HEK293 (cell line): ENCODE measurements at regions not wholly inside any gene's neighbourhood (a gene's known extent, or its start where the extent isn't known, plus 50 kb on each side); places are given as distances from the start of the nearest gene placed in this dataset.

Experiments used
- CTCF ChIA-PET: fragments of 350-600 bp; formaldehyde crosslinking; extraction: SDS; loops from one replicate; lab custom pipeline; 2021; ENCODE audit warnings: antibody characterized with exemption; lab: Yijun Ruan, JAX
- POLR2A ChIA-PET: fragments of 300-600 bp; formaldehyde crosslinking; extraction: SDS; loops from one replicate; lab custom pipeline; 2020; ENCODE audit warnings: antibody characterized with exemption, inconsistent platforms; lab: Yijun Ruan, JAX
- H3K27ac ChIP-seq: fragments of 200-500 bp; sonication (Bioruptor generic); 2 replicates; pipeline ENCODE4 v1.5.1; 2014; ENCODE audit warnings: low read depth, low read length, control low read depth, inconsistent platforms; ENCODE audit errors: extremely low read depth
- H3K36me3 ChIP-seq, 2 experiments: fragments of 200-500 bp in 1 of 2; sonication (Bioruptor generic) in 1 of 2; 1 replicate in 1 of 2; 2 replicates in 1 of 2; pipeline ENCODE4 v1.5.1; 2014 to 2017; ENCODE audit warnings: inconsistent platforms in 2 of 2, low read length in 2 of 2; ENCODE audit not compliant: control insufficient read depth in 2 of 2, insufficient read depth in 1 of 2
- H3K4me1 ChIP-seq: fragments of 200-500 bp; sonication (Bioruptor generic); 2 replicates; pipeline ENCODE4 v1.5.1; 2014; ENCODE audit warnings: mild to moderate bottlenecking, low read length, inconsistent platforms; ENCODE audit not compliant: control insufficient read depth, insufficient read depth
- H3K4me3 ChIP-seq: 2 replicates; pipeline ENCODE4 v1.5.1; 2011; ENCODE audit warnings: low read depth, mild to moderate bottlenecking, control low read depth, low read length, moderate library complexity
- H3K9me3 ChIP-seq: fragments of 200-500 bp; sonication (Bioruptor generic); 2 replicates; pipeline ENCODE4 v1.5.1; 2014; ENCODE audit warnings: low read depth, low read length, inconsistent platforms; ENCODE audit not compliant: control insufficient read depth, insufficient read depth
- GLI4 ChIP-seq: fragments of 450-650 bp; formaldehyde crosslinking; IDR thresholded peaks from 2 replicates; pipeline ENCODE4 v1.5.1; 2016; ENCODE audit warnings: missing biosample characterization, missing genetic modification characterization
- GLIS2 ChIP-seq: fragments of 450-650 bp; formaldehyde crosslinking; IDR thresholded peaks from 2 replicates; pipeline ENCODE4 v1.5.1; 2016; ENCODE audit warnings: missing biosample characterization, missing genetic modification characterization
- KLF1 ChIP-seq: fragments of 450-650 bp; formaldehyde crosslinking; IDR thresholded peaks from 2 replicates; pipeline ENCODE4 v1.5.1; 2016; ENCODE audit warnings: missing biosample characterization, missing genetic modification characterization
- KLF16 ChIP-seq: fragments of 450-650 bp; formaldehyde crosslinking; IDR thresholded peaks from 2 replicates; pipeline ENCODE4 v1.5.1; 2017; ENCODE audit warnings: missing biosample characterization, missing genetic modification characterization
- ZBTB20 ChIP-seq: fragments of 450-650 bp; formaldehyde crosslinking; IDR thresholded peaks from 2 replicates; pipeline ENCODE4 v1.5.1; 2016; ENCODE audit warnings: missing biosample characterization, missing genetic modification characterization
- ZBTB7A ChIP-seq: fragments of 450-650 bp; formaldehyde crosslinking; IDR thresholded peaks from 2 replicates; pipeline ENCODE4 v1.5.1; 2016; ENCODE audit warnings: low read depth, missing biosample characterization, missing genetic modification characterization
- ZNF23 ChIP-seq: fragments of 450-650 bp; formaldehyde crosslinking; IDR thresholded peaks from 2 replicates; pipeline ENCODE4 v1.5.1; 2016; ENCODE audit warnings: missing biosample characterization, missing genetic modification characterization, borderline replicate concordance
- ZNF239 ChIP-seq: fragments of 450-650 bp; formaldehyde crosslinking; IDR thresholded peaks from 2 replicates; pipeline ENCODE4 v1.5.1; 2016; ENCODE audit warnings: missing biosample characterization, missing genetic modification characterization
- ZNF248 ChIP-seq: fragments of 450-650 bp; formaldehyde crosslinking; IDR thresholded peaks from 2 replicates; pipeline ENCODE4 v1.5.1; 2017; ENCODE audit warnings: missing biosample characterization, missing genetic modification characterization
- ZNF266 ChIP-seq: fragments of 450-650 bp; formaldehyde crosslinking; IDR thresholded peaks from 2 replicates; pipeline ENCODE4 v1.5.1; 2016; ENCODE audit warnings: missing biosample characterization, missing genetic modification characterization, low read depth
- ZNF433 ChIP-seq: fragments of 450-650 bp; formaldehyde crosslinking; IDR thresholded peaks from 2 replicates; pipeline ENCODE4 v1.5.1; 2016; ENCODE audit warnings: missing biosample characterization, missing genetic modification characterization, low read depth
- ZNF558 ChIP-seq: fragments of 450-650 bp; formaldehyde crosslinking; IDR thresholded peaks from 2 replicates; pipeline ENCODE4 v1.5.1; 2016; ENCODE audit warnings: missing biosample characterization, missing genetic modification characterization
- ZNF623 ChIP-seq: fragments of 450-650 bp; formaldehyde crosslinking; IDR thresholded peaks from 2 replicates; pipeline ENCODE4 v1.5.1; 2016; ENCODE audit warnings: missing biosample characterization, missing genetic modification characterization
- ZNF658 ChIP-seq: fragments of 450-650 bp; formaldehyde crosslinking; IDR thresholded peaks from 2 replicates; pipeline ENCODE4; 2016; ENCODE audit warnings: missing biosample characterization, missing genetic modification characterization
- ZNF664 ChIP-seq: fragments of 450-650 bp; formaldehyde crosslinking; IDR thresholded peaks from 2 replicates; pipeline ENCODE4 v1.5.1; 2016; ENCODE audit warnings: missing biosample characterization, missing genetic modification characterization
- ZNF677 ChIP-seq: fragments of 450-650 bp; IDR thresholded peaks from 2 replicates; pipeline ENCODE4 v1.5.0; 2018; ENCODE audit warnings: missing biosample characterization, mild to moderate bottlenecking, missing genetic modification characterization, moderate library complexity
- ZNF707 ChIP-seq: fragments of 450-650 bp; formaldehyde crosslinking; IDR thresholded peaks from 2 replicates; pipeline ENCODE4 v1.5.1; 2016; ENCODE audit warnings: missing biosample characterization, missing genetic modification characterization
- ZNF830 ChIP-seq: fragments of 450-650 bp; IDR thresholded peaks from 2 replicates; pipeline ENCODE4 v1.5.0; 2018; ENCODE audit warnings: missing biosample characterization, missing genetic modification characterization, low read depth, mild to moderate bottlenecking, moderate library complexity
- TF ChIP-seq, protein P1 (sequence below): fragments of 450-650 bp; formaldehyde crosslinking; IDR thresholded peaks from 2 replicates; pipeline ENCODE4 v1.5.1; 2016; ENCODE audit warnings: missing biosample characterization, missing genetic modification characterization
- TF ChIP-seq, protein P2 (sequence below): fragments of 450-650 bp; formaldehyde crosslinking; IDR thresholded peaks from 2 replicates; pipeline ENCODE4 v1.5.1; 2017; ENCODE audit warnings: missing biosample characterization, missing genetic modification characterization
- TF ChIP-seq, protein P3 (sequence below): fragments of 450-650 bp; formaldehyde crosslinking; IDR thresholded peaks from 2 replicates; pipeline ENCODE4 v1.5.1; 2016; ENCODE audit warnings: missing biosample characterization, missing genetic modification characterization
- TF ChIP-seq, protein P4 (sequence below): fragments of 450-650 bp; formaldehyde crosslinking; IDR thresholded peaks from 2 replicates; pipeline ENCODE4 v1.5.1; 2016; ENCODE audit warnings: missing biosample characterization, missing genetic modification characterization
- TF ChIP-seq, protein P5 (sequence below): fragments of 450-650 bp; formaldehyde crosslinking; IDR thresholded peaks from 2 replicates; pipeline ENCODE4 v1.5.1; 2016; ENCODE audit warnings: missing biosample characterization, missing genetic modification characterization, low read depth
- TF ChIP-seq, protein P6 (sequence below): fragments of 450-650 bp; formaldehyde crosslinking; IDR thresholded peaks from 2 replicates; pipeline ENCODE4 v1.5.1; 2016; ENCODE audit warnings: missing biosample characterization, missing genetic modification characterization, borderline replicate concordance
- TF ChIP-seq, protein P7 (sequence below): fragments of 450-650 bp; formaldehyde crosslinking; IDR thresholded peaks from 2 replicates; pipeline ENCODE4 v1.5.1; 2016; ENCODE audit warnings: missing biosample characterization, missing genetic modification characterization

DNA sequence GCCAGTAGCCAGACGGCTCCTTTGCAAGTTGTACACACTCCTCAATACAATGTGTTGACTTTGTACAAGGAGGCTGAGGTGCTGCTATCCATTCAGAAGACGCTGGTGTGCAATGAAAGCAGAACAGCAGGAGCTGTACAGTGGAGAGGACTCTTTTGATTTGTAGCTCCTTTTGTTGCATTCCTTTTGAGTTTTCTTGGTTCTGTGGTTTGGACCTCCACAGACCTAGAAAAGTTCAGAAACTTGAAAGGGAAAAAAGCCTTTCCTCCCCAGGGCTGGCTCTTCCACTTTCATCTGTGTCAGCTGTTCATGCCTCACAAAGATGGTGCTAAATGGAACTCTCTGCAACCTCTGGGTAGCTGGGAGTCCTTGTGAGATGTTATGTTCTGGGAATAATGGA is 117.4 kb downstream of the MAT2B start:
- CTCF ChIA-PET, result no interaction called here
- Histone ChIP-seq H3K27ac (no peak overlapping the region), H3K9me3 (no peaks in the 10 kb centered on the region), H3K36me3 (no peaks in the 10 kb centered on the region), H3K4me3 (no peak overlapping the region), H3K4me1 (no peaks in the 10 kb centered on the region)
- no peak for TF ChIP-seq GLI4
- no peak for TF ChIP-seq ZNF266
- TF ChIP-seq, protein P1, sequence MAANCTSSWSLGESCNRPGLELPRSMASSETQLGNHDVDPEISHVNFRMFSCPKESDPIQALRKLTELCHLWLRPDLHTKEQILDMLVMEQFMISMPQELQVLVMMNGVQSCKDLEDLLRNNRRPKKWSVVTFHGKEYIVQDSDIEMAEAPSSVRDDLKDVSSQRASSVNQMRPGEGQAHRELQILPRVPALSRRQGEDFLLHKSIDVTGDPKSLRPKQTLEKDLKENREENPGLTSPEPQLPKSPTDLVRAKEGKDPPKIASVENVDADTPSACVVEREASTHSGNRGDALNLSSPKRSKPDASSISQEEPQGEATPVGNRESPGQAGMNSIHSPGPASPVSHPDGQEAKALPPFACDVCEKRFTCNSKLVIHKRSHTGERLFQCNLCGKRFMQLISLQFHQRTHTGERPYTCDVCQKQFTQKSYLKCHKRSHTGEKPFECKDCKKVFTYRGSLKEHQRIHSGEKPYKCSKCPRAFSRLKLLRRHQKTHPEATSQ, result no peak
- TF ChIP-seq ZNF433 (tag by site-specific recombination), result no peak
- TF ChIP-seq, protein P2, sequence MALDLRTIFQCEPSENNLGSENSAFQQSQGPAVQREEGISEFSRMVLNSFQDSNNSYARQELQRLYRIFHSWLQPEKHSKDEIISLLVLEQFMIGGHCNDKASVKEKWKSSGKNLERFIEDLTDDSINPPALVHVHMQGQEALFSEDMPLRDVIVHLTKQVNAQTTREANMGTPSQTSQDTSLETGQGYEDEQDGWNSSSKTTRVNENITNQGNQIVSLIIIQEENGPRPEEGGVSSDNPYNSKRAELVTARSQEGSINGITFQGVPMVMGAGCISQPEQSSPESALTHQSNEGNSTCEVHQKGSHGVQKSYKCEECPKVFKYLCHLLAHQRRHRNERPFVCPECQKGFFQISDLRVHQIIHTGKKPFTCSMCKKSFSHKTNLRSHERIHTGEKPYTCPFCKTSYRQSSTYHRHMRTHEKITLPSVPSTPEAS, result no peak
- no peak for TF ChIP-seq ZNF248 (tag by site-specific recombination)
- no peak for TF ChIP-seq ZNF664 (tag by site-specific recombination)
- no peak for TF ChIP-seq ZBTB20 (tag by site-specific recombination)
- TF ChIP-seq KLF16, result no peak
- TF ChIP-seq ZNF830 (tag by site-specific recombination), result no peak
- no peak for TF ChIP-seq ZNF623
- no peak for TF ChIP-seq ZNF23 (tag by site-specific recombination)
- TF ChIP-seq ZBTB7A, result no peak
- TF ChIP-seq, protein P3, sequence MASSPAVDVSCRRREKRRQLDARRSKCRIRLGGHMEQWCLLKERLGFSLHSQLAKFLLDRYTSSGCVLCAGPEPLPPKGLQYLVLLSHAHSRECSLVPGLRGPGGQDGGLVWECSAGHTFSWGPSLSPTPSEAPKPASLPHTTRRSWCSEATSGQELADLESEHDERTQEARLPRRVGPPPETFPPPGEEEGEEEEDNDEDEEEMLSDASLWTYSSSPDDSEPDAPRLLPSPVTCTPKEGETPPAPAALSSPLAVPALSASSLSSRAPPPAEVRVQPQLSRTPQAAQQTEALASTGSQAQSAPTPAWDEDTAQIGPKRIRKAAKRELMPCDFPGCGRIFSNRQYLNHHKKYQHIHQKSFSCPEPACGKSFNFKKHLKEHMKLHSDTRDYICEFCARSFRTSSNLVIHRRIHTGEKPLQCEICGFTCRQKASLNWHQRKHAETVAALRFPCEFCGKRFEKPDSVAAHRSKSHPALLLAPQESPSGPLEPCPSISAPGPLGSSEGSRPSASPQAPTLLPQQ (tag by site-specific recombination), result no peak
- no peak for TF ChIP-seq GLIS2 (tag by site-specific recombination)
- TF ChIP-seq ZNF658, result no peak
- POLR2A ChIA-PET, result no interaction called here

DNA sequence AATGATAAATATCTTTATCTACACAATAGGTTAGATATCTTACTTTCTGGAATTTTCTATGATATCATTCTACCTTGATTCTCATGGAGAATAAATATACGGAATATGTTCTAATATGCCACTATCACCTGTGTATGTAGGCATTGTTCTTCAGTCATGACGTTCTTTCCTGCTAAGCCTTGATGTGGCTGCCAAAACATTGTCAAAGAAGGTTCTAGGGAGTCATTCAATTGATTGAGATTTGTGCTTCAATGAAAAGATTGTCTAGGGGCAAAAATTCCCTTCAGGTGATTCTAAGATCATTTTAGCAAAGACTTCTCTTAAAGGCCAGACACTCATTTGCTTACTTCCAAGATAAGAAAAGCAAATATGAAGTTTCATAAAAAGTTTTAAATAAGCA is 118.1 kb downstream of the MAT2B start:
- CTCF ChIA-PET, result no interaction called here

More for the DNA sequence above, 118.1 kb downstream of the MAT2B start:
- no peaks in the 10 kb centered on the region for H3K4me1 ChIP-seq
- POLR2A ChIA-PET, result no interaction called here
- no peak overlapping the region for H3K4me3 ChIP-seq
- H3K9me3 ChIP-seq, result no peaks in the 10 kb centered on the region
- H3K36me3 ChIP-seq, result no peaks in the 10 kb centered on the region
- TF ChIP-seq, protein P4, sequence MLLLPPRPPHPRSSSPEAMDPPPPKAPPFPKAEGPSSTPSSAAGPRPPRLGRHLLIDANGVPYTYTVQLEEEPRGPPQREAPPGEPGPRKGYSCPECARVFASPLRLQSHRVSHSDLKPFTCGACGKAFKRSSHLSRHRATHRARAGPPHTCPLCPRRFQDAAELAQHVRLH (tag by site-specific recombination), result no peak
- TF ChIP-seq, protein P5, sequence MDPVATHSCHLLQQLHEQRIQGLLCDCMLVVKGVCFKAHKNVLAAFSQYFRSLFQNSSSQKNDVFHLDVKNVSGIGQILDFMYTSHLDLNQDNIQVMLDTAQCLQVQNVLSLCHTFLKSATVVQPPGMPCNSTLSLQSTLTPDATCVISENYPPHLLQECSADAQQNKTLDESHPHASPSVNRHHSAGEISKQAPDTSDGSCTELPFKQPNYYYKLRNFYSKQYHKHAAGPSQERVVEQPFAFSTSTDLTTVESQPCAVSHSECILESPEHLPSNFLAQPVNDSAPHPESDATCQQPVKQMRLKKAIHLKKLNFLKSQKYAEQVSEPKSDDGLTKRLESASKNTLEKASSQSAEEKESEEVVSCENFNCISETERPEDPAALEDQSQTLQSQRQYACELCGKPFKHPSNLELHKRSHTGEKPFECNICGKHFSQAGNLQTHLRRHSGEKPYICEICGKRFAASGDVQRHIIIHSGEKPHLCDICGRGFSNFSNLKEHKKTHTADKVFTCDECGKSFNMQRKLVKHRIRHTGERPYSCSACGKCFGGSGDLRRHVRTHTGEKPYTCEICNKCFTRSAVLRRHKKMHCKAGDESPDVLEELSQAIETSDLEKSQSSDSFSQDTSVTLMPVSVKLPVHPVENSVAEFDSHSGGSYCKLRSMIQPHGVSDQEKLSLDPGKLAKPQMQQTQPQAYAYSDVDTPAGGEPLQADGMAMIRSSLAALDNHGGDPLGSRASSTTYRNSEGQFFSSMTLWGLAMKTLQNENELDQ (tag by site-specific recombination), result no peak
- TF ChIP-seq ZNF239 (tag by site-specific recombination) (no peak), ZNF558 (tag by site-specific recombination) (no peak), KLF1 (no peak), ZNF677 (tag by site-specific recombination) (no peak), ZNF707 (tag by site-specific recombination) (no peak), ZNF433 (tag by site-specific recombination) (no peak)
- TF ChIP-seq, protein P6, sequence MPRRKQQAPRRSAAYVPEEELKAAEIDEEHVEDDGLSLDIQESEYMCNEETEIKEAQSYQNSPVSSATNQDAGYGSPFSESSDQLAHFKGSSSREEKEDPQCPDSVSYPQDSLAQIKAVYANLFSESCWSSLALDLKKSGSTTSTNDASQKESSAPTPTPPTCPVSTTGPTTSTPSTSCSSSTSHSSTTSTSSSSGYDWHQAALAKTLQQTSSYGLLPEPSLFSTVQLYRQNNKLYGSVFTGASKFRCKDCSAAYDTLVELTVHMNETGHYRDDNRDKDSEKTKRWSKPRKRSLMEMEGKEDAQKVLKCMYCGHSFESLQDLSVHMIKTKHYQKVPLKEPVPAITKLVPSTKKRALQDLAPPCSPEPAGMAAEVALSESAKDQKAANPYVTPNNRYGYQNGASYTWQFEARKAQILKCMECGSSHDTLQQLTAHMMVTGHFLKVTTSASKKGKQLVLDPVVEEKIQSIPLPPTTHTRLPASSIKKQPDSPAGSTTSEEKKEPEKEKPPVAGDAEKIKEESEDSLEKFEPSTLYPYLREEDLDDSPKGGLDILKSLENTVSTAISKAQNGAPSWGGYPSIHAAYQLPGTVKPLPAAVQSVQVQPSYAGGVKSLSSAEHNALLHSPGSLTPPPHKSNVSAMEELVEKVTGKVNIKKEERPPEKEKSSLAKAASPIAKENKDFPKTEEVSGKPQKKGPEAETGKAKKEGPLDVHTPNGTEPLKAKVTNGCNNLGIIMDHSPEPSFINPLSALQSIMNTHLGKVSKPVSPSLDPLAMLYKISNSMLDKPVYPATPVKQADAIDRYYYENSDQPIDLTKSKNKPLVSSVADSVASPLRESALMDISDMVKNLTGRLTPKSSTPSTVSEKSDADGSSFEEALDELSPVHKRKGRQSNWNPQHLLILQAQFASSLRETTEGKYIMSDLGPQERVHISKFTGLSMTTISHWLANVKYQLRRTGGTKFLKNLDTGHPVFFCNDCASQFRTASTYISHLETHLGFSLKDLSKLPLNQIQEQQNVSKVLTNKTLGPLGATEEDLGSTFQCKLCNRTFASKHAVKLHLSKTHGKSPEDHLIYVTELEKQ (tag by site-specific recombination), result no peak
- TF ChIP-seq, protein P7, sequence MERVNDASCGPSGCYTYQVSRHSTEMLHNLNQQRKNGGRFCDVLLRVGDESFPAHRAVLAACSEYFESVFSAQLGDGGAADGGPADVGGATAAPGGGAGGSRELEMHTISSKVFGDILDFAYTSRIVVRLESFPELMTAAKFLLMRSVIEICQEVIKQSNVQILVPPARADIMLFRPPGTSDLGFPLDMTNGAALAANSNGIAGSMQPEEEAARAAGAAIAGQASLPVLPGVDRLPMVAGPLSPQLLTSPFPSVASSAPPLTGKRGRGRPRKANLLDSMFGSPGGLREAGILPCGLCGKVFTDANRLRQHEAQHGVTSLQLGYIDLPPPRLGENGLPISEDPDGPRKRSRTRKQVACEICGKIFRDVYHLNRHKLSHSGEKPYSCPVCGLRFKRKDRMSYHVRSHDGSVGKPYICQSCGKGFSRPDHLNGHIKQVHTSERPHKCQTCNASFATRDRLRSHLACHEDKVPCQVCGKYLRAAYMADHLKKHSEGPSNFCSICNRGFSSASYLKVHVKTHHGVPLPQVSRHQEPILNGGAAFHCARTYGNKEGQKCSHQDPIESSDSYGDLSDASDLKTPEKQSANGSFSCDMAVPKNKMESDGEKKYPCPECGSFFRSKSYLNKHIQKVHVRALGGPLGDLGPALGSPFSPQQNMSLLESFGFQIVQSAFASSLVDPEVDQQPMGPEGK, result no peak
- H3K27ac ChIP-seq, result no peak overlapping the region
